ENCODE measurements at regions not wholly inside any gene's neighbourhood (a gene's known extent, or its start where the extent isn't known, plus 50 kb on each side); places are given as distances from the start of the nearest gene placed in this dataset.
"Not testable (repeated sequence)": the region's sequence is repeated elsewhere in the genome, so short reads cannot be mapped to it uniquely, and the experiment has no call there.

GRCh38 chr14:30064454-30064853 lies 136.8 kb upstream of the PRKD1 start:
- in situ Hi-C loops (cut with HindIII; ENCODE audit: low sequenced_read_pairs) = no loop called here

DNA sequence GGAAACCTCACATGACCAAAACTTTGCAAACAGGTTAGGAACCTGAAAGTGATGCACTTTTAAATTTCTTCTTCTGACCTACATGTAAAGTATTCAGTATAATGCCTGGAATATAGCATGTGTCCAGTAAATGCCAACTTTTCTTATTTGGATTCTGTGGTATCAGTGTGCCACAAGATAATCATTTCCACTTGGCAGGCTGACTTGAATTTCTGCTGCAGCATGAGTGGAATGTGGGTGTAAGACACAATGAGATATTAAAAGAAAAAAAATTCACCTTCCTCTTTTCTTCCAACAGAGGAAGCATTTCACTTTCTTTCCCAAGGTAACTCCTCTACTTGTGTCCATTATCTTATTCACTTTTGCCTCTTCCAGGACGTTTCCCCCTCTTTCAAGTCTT lies 141.9 kb upstream of the PRKD1 start:
- in situ Hi-C loops (cut with HindIII; ENCODE audit: low sequenced_read_pairs) = no loop called here

GRCh38 chr14:30072454-30072853 lies 144.8 kb upstream of the PRKD1 start:
- in situ Hi-C loops (cut with HindIII; ENCODE audit: low sequenced_read_pairs) = not testable (repeated sequence)

DNA sequence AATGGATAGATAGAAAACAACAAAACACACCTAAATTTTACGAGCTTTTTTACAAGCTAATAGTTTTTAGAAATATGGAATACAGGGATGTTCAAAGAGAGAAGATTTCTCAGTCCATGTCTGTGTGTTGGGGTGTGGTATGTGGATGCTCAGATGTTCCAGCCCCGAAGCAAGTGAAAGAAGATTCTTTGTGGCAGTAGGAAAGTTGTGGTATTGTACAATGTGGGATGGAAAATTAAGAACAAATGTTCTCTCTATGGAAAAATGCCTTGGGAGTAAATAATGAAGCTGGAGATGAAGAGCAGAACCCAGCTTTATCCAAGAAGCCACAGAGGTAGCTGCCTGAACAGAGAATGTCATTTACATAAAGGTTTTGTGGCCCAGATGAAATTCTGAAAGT lies 150.3 kb upstream of the PRKD1 start:
- in situ Hi-C loops (cut with HindIII; ENCODE audit: low sequenced_read_pairs) = no loop called here

- in situ Hi-C loops (cut with HindIII; ENCODE audit: low sequenced_read_pairs) = no loop called here
Observed at GRCh38 chr14:30078811-30079402, 151.3 kb upstream of the PRKD1 start.

DNA sequence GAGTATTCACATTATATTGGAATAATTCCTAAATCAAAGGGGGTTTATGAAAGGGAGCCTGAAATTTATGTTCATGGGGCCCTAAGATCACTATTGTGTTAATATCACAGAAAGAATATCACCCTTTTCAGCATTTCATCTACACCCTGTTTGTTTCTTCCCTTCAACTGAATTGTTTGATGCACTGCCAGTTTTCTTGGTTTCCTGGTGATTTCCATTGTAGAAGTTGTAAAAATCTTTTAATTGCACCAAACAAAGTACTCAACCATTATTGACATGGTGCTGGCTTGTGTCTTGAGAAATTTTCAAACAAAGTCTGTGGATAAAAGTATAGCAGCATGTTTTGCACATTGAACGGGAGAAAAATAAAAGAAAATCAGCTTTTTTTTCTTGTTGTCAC lies 154.8 kb upstream of the PRKD1 start:
- in situ Hi-C loops (cut with HindIII; ENCODE audit: low sequenced_read_pairs) = no loop called here

- in situ Hi-C loops (cut with HindIII; ENCODE audit: low sequenced_read_pairs) = no loop called here
Observed at GRCh38 chr14:30084811-30085210, 157.2 kb upstream of the PRKD1 start.

- in situ Hi-C loops (cut with HindIII; ENCODE audit: low sequenced_read_pairs) = no loop called here
Observed at GRCh38 chr14:30085943-30086342, 158.3 kb upstream of the PRKD1 start.

- in situ Hi-C loops (cut with HindIII; ENCODE audit: low sequenced_read_pairs) = no loop called here
Observed at GRCh38 chr14:30088620-30089019, 161.0 kb upstream of the PRKD1 start.

DNA sequence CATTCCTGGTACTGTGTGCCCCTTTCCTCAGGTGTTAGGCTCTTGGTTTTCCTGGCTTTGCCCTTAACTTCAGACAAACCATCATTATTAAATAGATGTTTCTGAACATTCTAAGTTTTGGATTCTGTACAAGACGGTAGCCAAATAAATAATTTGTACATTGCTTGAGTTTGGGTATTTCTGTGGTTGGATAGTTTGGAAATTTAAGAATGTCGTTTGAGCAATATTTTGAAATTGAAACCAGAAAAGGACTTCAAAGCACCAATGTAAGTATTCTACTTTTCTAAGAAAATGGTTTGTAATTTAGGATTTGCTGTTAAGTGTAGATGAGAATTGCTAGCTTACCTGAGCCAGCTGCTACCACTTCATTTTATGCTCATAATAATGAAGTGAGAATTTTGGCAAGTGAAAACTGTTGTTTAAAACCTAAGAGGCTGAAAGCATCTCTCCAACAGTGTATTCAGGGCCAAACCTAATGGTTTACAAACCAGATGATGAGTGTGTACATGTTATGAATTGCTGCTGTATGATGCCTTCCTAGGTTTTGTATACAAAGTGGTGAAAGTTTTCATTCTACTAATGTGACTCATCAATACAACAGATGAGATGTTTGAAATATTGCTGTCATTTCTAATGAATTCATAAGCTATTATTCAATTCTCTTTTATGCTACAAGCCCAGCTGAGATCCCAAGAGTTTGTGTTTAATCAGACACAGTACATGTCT lies 181.5 kb upstream of the PRKD1 start:
- in situ Hi-C loops (cut with HindIII; ENCODE audit: low sequenced_read_pairs) = no loop called here

GRCh38 chr14:30114051-30114450 lies 186.4 kb upstream of the PRKD1 start:
- in situ Hi-C loops (cut with HindIII; ENCODE audit: low sequenced_read_pairs) = no loop called here

DNA sequence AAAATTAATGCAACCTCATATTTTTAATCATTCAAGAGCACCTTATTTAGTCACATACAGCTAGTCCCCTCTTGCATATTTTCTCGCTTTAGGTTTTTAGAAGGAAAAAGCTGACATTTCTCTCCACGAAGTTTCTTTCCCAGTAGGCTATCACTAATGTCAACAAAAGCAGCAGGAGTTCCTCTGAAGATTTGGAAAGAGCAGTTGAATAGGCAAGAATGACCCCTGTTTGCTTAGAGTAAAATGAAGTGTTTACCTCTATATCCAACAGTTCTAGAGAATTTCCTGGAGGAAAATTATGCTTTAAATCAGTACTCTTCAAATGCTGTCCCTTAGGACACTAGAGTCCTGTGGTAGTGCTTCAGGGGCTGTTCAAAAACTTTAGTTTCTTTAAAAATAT lies 188.1 kb upstream of the PRKD1 start:
- in situ Hi-C loops (cut with HindIII; ENCODE audit: low sequenced_read_pairs) = no loop called here

DNA sequence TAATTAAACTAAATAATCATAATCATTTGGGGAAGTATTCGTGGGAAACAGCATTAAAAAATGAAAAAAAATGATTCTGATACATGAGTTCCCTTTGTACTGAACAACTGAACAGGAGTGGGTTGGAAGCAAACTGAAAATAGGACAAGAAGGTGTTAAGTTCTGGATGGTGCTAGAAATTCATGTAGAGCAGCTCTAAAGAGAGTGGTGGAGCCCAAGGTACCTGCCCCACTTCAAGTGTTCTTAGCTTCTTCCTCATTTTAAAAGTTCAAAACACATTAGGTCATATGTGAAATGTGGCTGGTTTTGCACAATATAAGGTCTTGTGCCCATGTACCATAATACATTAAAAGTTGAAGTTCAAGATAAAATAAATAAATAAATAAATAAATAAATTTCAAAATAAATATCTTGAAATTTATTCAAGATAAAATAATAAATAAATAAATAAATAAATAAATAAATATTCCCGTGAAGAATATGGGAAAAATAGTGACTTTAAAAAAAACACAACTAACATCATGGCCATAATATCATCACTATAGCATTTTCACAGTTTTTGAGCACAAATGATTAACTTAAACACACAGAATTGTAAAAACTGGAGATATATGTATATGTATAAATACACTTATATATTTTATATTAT lies 191.5 kb upstream of the PRKD1 start:
- in situ Hi-C loops (cut with HindIII; ENCODE audit: low sequenced_read_pairs) = no loop called here

DNA sequence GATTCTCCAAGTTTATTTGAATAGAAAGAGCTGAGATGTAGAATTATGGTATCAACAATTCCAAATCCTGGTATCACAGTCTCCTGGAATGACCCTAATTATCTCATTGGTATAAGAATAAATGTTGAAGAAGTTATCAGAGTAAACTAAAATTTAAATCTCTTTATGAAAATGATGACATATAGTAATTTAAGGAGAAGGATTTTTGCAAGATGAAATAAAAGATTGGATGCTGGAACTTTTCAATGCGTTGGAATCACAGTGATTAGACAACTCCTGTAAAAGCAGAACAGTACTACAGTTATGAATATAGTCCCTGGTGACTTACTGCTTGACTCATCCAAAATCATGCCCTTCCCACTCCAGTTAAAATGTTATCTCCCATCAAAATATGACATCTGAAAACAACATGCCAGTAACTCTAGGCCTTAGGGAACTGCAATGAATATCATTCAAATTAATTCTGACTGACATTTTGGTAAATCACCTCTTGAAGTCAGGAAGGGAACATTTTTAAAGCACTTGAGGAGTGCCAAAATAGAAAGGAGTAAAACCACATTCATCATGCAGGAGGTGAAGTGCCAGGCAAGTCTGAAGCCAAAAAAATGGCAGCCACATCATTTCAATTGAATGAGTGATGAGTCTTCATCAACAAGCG lies 197.8 kb upstream of the PRKD1 start:
- in situ Hi-C loops (cut with HindIII; ENCODE audit: low sequenced_read_pairs) = no loop called here

- in situ Hi-C loops (cut with HindIII; ENCODE audit: low sequenced_read_pairs) = no loop called here
Observed at GRCh38 chr14:30129807-30130206, 202.2 kb upstream of the PRKD1 start.

GRCh38 chr14:30131581-30132097 lies 204.0 kb upstream of the PRKD1 start:
- in situ Hi-C loops (cut with HindIII; ENCODE audit: low sequenced_read_pairs) = no loop called here

GRCh38 chr14:30132196-30132595 lies 204.5 kb upstream of the PRKD1 start:
- in situ Hi-C loops (cut with HindIII; ENCODE audit: low sequenced_read_pairs) = no loop called here

DNA sequence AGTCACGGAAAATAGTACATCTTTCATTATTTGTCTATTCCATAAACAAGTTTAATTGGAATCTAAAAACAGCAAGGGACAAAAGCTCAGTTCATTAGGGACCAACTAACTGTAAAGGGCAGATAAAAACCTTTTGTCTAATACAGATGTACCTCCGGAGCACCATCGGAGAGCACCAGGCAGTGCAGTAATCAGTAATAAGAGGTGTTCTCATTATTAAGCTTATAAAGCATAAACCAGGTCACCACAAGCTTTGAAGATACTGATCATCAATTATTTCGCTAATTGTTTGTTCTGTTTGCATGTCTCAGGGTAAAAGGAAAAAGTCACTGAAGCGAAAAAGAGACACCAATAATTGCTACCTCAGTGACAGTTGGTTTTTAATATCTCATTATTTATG lies 207.3 kb upstream of the PRKD1 start:
- in situ Hi-C loops (cut with HindIII; ENCODE audit: low sequenced_read_pairs) = no loop called here

DNA sequence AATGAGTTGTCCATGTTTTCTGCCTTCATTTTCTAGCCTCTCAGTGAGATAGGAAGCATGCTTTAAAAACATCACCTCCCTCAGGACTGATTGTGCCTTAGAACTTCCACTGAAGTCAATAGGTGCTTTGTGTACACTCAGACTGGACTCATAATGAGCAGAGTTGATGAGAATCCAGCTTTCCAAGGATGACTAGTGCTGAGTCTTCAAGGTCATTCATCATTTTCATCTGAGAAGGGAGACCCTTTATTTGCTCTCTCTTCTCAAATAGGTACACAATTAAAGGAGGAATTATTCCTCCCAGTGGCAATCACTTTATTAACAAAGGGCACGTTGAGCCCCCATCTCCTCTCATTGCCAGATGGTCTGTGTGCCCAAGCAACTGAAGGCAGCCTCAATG lies 210.9 kb upstream of the PRKD1 start:
- in situ Hi-C loops (cut with HindIII; ENCODE audit: low sequenced_read_pairs) = no loop called here

DNA sequence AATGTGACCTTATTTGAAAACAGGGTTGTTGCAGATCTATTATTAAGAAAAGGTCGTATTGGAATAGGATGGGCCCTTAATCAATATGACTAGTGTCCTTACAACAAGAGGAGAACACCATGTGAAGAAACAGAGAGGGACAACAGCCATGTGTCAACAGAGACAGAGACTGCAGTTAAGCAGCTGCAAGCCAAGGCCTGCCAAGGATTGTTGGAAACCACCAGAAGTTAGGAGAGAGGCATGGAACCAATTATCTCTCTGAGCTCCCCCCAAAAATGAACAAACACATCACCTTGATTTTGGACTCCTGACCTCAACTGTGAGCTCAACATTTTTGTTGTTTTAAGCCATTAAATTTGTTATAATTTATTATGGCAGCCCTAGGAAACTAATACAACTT lies 214.6 kb upstream of the PRKD1 start:
- in situ Hi-C loops (cut with HindIII; ENCODE audit: low sequenced_read_pairs) = no loop called here

- in situ Hi-C loops (cut with HindIII; ENCODE audit: low sequenced_read_pairs) = no loop called here
Observed at GRCh38 chr14:30143627-30144026, 216.0 kb upstream of the PRKD1 start.

DNA sequence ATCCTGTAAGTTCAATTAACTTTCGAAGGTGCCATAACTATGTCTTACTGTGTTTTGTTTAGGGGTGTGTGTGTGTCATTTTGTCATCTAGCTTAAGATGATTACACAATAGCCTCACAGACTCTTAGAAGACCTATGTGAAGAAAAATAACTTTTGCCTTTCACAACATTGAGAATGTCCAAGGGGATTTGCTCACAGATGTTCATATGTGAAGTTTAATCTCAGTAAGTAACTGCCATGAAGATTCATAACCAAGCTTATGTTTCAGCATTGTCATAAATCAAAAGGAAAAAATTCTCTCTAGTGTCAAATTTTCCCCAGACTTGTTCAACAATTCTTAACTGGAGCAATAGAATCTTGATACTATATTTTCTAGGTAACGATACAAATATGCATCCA lies 226.1 kb upstream of the PRKD1 start:
- in situ Hi-C loops (cut with HindIII; ENCODE audit: low sequenced_read_pairs) = no loop called here
